H9 (cell line): ENCODE measurements at regions not wholly inside any gene's neighbourhood (a gene's known extent, or its start where the extent isn't known, plus 50 kb on each side); places are given as distances from the start of the nearest gene placed in this dataset.

Experiments
- DNase-seq: peaks from one replicate; pipeline ENCODE4 v3.0.0-alpha.2; 2017
- H2AFZ ChIP-seq: one replicate; pipeline ENCODE4 v1.6.1; 2013; ENCODE audit warnings: mild to moderate bottlenecking, low read length, control low read depth, moderate library complexity
- H2AK5ac ChIP-seq: 2 replicates; pipeline ENCODE4 v1.6.1; 2013; ENCODE audit warnings: low read length, control low read depth, mixed read lengths; ENCODE audit not compliant: insufficient read length
- H2BK120ac ChIP-seq: one replicate; pipeline ENCODE4 v1.6.1; 2013; ENCODE audit warnings: low read depth, mild to moderate bottlenecking, low read length, control low read depth, inconsistent platforms; ENCODE audit not compliant: poor library complexity, severe bottlenecking
- H2BK12ac ChIP-seq: 2 replicates; pipeline ENCODE4 v1.6.1; 2013; ENCODE audit warnings: low read length, control low read depth, mixed read lengths, low read depth; ENCODE audit not compliant: insufficient read length
- H2BK15ac ChIP-seq: 2 replicates; pipeline ENCODE4 v1.6.1; 2013; ENCODE audit warnings: low read depth, low read length, control low read depth
- H2BK20ac ChIP-seq: one replicate; pipeline ENCODE4 v1.6.1; 2013; ENCODE audit warnings: low read depth, mild to moderate bottlenecking, low read length, control low read depth, inconsistent platforms; ENCODE audit not compliant: poor library complexity, severe bottlenecking
- H2BK5ac ChIP-seq: 2 replicates; pipeline ENCODE4 v1.6.1; 2013; ENCODE audit warnings: low read length, control low read depth, mixed read lengths; ENCODE audit not compliant: insufficient read length
- H3K14ac ChIP-seq: 2 replicates; pipeline ENCODE4 v1.6.1; 2013; ENCODE audit warnings: low read length, control low read depth; ENCODE audit not compliant: insufficient read depth
- H3K18ac ChIP-seq: 2 replicates; pipeline ENCODE4 v1.6.1; 2013; ENCODE audit warnings: low read depth, mild to moderate bottlenecking, mixed read lengths, low read length, control low read depth; ENCODE audit not compliant: insufficient read length
- H3K23ac ChIP-seq: 2 replicates; pipeline ENCODE4 v1.6.1; 2013; ENCODE audit warnings: low read length, control low read depth, mixed read lengths, low read depth; ENCODE audit not compliant: insufficient read length
- H3K23me2 ChIP-seq: 2 replicates; pipeline ENCODE4 v1.6.1; 2013; ENCODE audit warnings: low read depth, mild to moderate bottlenecking, mixed read lengths, low read length, control low read depth; ENCODE audit not compliant: insufficient read length, poor library complexity, severe bottlenecking
- H3K27ac ChIP-seq: 2 replicates; pipeline ENCODE4 v1.5.1; 2013; ENCODE audit warnings: low read length, control low read depth, mixed read lengths, low read depth; ENCODE audit not compliant: insufficient read length
- H3K27me3 ChIP-seq: 2 replicates; pipeline ENCODE4 v1.6.1; 2013; ENCODE audit warnings: low read length, control low read depth, inconsistent platforms; ENCODE audit not compliant: insufficient read depth
- H3K4ac ChIP-seq: 2 replicates; pipeline ENCODE4 v1.6.1; 2013; ENCODE audit warnings: low read depth, mild to moderate bottlenecking, control low read depth, inconsistent platforms, low read length, moderate library complexity
- H3K4me1 ChIP-seq: 2 replicates; pipeline ENCODE4 v1.6.1; 2013; ENCODE audit warnings: low read length, control low read depth, inconsistent platforms; ENCODE audit not compliant: insufficient read depth
- H3K4me2 ChIP-seq: 2 replicates; pipeline ENCODE4 v1.6.1; 2013; ENCODE audit warnings: low read length, control low read depth, mixed read lengths; ENCODE audit not compliant: insufficient read length, insufficient read depth
- H3K56ac ChIP-seq: 2 replicates; pipeline ENCODE4 v1.6.1; 2013; ENCODE audit warnings: low read depth, mild to moderate bottlenecking, mixed read lengths, low read length, control low read depth; ENCODE audit not compliant: insufficient read length
- H3K79me1 ChIP-seq: 2 replicates; pipeline ENCODE4 v1.6.1; 2013; ENCODE audit warnings: low read depth, mild to moderate bottlenecking, moderate library complexity, low read length, control low read depth, inconsistent platforms; ENCODE audit not compliant: insufficient read depth, poor library complexity, severe bottlenecking
- H3K79me2 ChIP-seq: 2 replicates; pipeline ENCODE4 v1.6.1; 2013; ENCODE audit warnings: low read length, control low read depth, inconsistent platforms; ENCODE audit not compliant: insufficient read depth
- H3K9ac ChIP-seq: 2 replicates; pipeline ENCODE4 v1.6.1; 2013; ENCODE audit warnings: low read length, control low read depth, mixed read lengths; ENCODE audit not compliant: insufficient read length; ENCODE audit errors: extremely low read depth
- H3K9me3 ChIP-seq: one replicate; pipeline ENCODE4 v1.6.1; 2013; ENCODE audit warnings: low read depth, low read length, inconsistent platforms; ENCODE audit not compliant: control insufficient read depth
- H3T11ph ChIP-seq: one replicate; pipeline ENCODE4 v1.6.1; 2013; ENCODE audit warnings: mild to moderate bottlenecking, low read length, control low read depth, inconsistent platforms
- H4K20me1 ChIP-seq: one replicate; pipeline ENCODE4 v1.6.1; 2013; ENCODE audit not compliant: control insufficient read depth, insufficient read length, insufficient read depth
- H4K5ac ChIP-seq: 2 replicates; pipeline ENCODE4 v1.6.1; 2013; ENCODE audit warnings: low read depth, mild to moderate bottlenecking, mixed read lengths, low read length, control low read depth; ENCODE audit not compliant: insufficient read length
- H4K8ac ChIP-seq: replicated peaks from 2 replicates; pipeline ENCODE4 v1.6.1; 2013; ENCODE audit warnings: low read length, control low read depth, mixed read lengths, low read depth; ENCODE audit not compliant: insufficient read length
- H4K91ac ChIP-seq: 2 replicates; pipeline ENCODE4 v1.6.1; 2013; ENCODE audit warnings: low read depth, mild to moderate bottlenecking, moderate library complexity, mixed read lengths, low read length, control low read depth; ENCODE audit not compliant: insufficient read length
- H3K27ac Mint-ChIP-seq, 3 experiments: 2 replicates in 2 of 3; 3 replicates in 1 of 3; pipeline ENCODE4 v1.8.0; 2020 to 2021; ENCODE audit warnings: mixed read lengths in 3 of 3, mild to moderate bottlenecking in 1 of 3, moderate library complexity in 1 of 3
- H3K27me3 Mint-ChIP-seq: 2 replicates; pipeline ENCODE4 v1.8.0; 2021; ENCODE audit warnings: low read depth, mild to moderate bottlenecking, moderate library complexity, mixed read lengths
- H3K36me3 Mint-ChIP-seq, 3 experiments: 2 replicates in 2 of 3; 3 replicates in 1 of 3; pipeline ENCODE4 v1.8.0; 2020 to 2021; ENCODE audit warnings: low read depth in 3 of 3, mixed read lengths in 3 of 3; ENCODE audit not compliant: insufficient read depth in 1 of 3
- H3K4me1 Mint-ChIP-seq, 2 experiments: 2 replicates each; pipeline ENCODE4 v1.8.0; 2020; ENCODE audit warnings: mixed read lengths in 2 of 2
- H3K4me3 Mint-ChIP-seq, 2 experiments: 2 replicates in 1 of 2; 3 replicates in 1 of 2; pipeline ENCODE4 v1.8.0; 2020 to 2021; ENCODE audit warnings: mild to moderate bottlenecking in 2 of 2, mixed read lengths in 2 of 2, moderate library complexity in 1 of 2
- H3K9me3 Mint-ChIP-seq, 2 experiments: 2 replicates in 1 of 2; 3 replicates in 1 of 2; pipeline ENCODE4 v1.8.0; 2020; ENCODE audit warnings: mild to moderate bottlenecking in 2 of 2, mixed read lengths in 2 of 2, moderate library complexity in 1 of 2
- CTCF ChIP-seq: fragments of 200-600 bp; sonication (generic); conservative IDR thresholded peaks from 3 replicates; pipeline ENCODE4 v1.8.0; 2021; ENCODE audit warnings: antibody characterized with exemption, mild to moderate bottlenecking
- WGBS: extraction: QIAGEN DNeasy Blood & Tissue Kit; methylation state at CpG from one replicate; pipeline ENCODE4 v1.1.7; 2013; ENCODE audit warnings: missing lambda C conversion rate, low lambda C conversion rate, mixed read lengths; ENCODE audit not compliant: insufficient read length; ENCODE audit errors: extremely low coverage; 5-methylcytosine and 5-hydroxymethylcytosine counted together

DNA sequence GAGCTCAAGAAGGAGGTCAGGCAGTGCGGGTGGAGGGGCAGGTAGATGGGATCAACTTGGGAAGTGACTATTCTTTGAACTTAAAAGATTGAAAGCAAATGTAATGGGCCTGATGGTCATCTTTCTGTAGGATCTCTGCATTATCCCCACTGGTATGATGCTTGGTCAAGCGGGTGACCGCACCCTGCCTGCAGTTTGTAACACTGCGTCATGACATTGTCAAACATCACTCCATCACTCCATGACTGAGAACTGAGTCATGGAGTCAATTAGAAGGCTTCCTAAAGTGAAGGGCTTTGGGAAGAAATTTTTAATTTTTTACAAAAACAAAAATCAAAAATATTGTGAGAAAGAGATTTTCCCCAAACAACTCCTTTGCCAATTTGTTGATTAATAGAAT, 62.4 kb upstream of the BMAL1 start:
- H3K14ac ChIP-seq: no peak overlapping the region
- no peak overlapping the region for H2BK15ac ChIP-seq
- H2AFZ ChIP-seq: no peak overlapping the region
- no peak overlapping the region for H2BK12ac ChIP-seq
- H4K91ac ChIP-seq: no peak overlapping the region
- H3K4me2 ChIP-seq: no peak overlapping the region
- H3K18ac ChIP-seq: no peak overlapping the region
- H2AK5ac ChIP-seq: no peak overlapping the region
- no peak for DNase-seq
- Mint-ChIP-seq H3K27me3 (no peaks in the 10 kb centered on the region), H3K4me3 (no peak overlapping the region), H3K27ac (no peak overlapping the region), H3K9me3 (peaks cover 0 to 3% of the 10 kb centered on the region in 2 experiments; a peak in 2 of 5 replicates), H3K36me3 (no peaks in the 10 kb centered on the region), H3K4me1 (peaks cover 14% of the 10 kb centered on the region in 2 experiments)
- H3K9me3 ChIP-seq: no peaks in the 10 kb centered on the region
- no peak overlapping the region for H2BK20ac ChIP-seq
- no peaks in the 10 kb centered on the region for H3K79me1 ChIP-seq
- no peak overlapping the region for H3K23ac ChIP-seq
- no peak overlapping the region for H4K8ac ChIP-seq
- no peaks in the 10 kb centered on the region for H4K20me1 ChIP-seq
- no peak overlapping the region for H3K27ac ChIP-seq
- no peaks in the 10 kb centered on the region for H3K27me3 ChIP-seq
- no peaks in the 10 kb centered on the region for H3K79me2 ChIP-seq
- no peak overlapping the region for H4K5ac ChIP-seq
- TF ChIP-seq CTCF: no peak
- H3T11ph ChIP-seq: no peak overlapping the region
- no peak overlapping the region for H3K56ac ChIP-seq
- H3K4ac ChIP-seq: no peak overlapping the region
- H3K4me1 ChIP-seq: no peaks in the 10 kb centered on the region
- H3K23me2 ChIP-seq: no peaks in the 10 kb centered on the region
- H2BK5ac ChIP-seq: no peak overlapping the region
- no CpG with 5 or more reads among the region's 4 CpGs for WGBS
- no peak overlapping the region for H2BK120ac ChIP-seq
- H3K9ac ChIP-seq: no peak overlapping the region
